ENCODE measurements at regions not wholly inside any gene's neighbourhood (a gene's known extent, or its start where the extent isn't known, plus 50 kb on each side); places are given as distances from the start of the nearest gene placed in this dataset.

- H3K79me2 ChIP-seq (ENCODE audit: insufficient read depth, low read length) = no peaks in the 10 kb centered on the region
- H3K27ac ChIP-seq (ENCODE audit: extremely low read length, insufficient read depth, low read length) = no peak overlapping the region
- intact Hi-C loops (cut with micrococcal nuclease; ENCODE audit: unreplicated experiment) = no loop called here
- H4K20me1 ChIP-seq (ENCODE audit: insufficient read depth, low read length) = no peaks in the 10 kb centered on the region
- peaks cover 47% of the 10 kb centered on the region for H3K9me3 ChIP-seq (ENCODE audit: low read length)
- no peak overlapping the region for H3K4me2 ChIP-seq (ENCODE audit: low read depth, low read length)
- no CpG with 5 or more reads among the region's 3 CpGs for WGBS (ENCODE audit: low lambda C conversion rate)
- H3K36me3 ChIP-seq (replicated peaks in 1 of 2; ENCODE audit: control insufficient read depth in 1 of 2, insufficient read depth in 2 of 2, low read length in 2 of 2) = no peaks in the 10 kb centered on the region
- TF ChIP-seq RFX5 (IDR thresholded peaks at IDR 0.05; ENCODE audit: low read depth, low read length) = no peak
- no TSS peak for BruUV-seq (replicated peaks)
- CTCF ChIA-PET (ENCODE audit: low intra/inter-chr PET ratio, low total read pairs) = no interaction called here
- POLR2A ChIA-PET = no interaction called here
- H3K27me3 ChIP-seq (ENCODE audit: control insufficient read depth in 1 of 2, insufficient read depth in 2 of 2, low read length in 2 of 2) = no peaks in the 10 kb centered on the region
- H2AFZ ChIP-seq (ENCODE audit: low read length) = no peak overlapping the region
- no peak for ATAC-seq
- DNase-seq (ENCODE audit: low spot score) = no peak
- H3K4me3 ChIP-seq (replicated peaks in 1 of 3; ENCODE audit: insufficient read depth in 1 of 3, low read depth in 2 of 3, low read length in 3 of 3) = no peak overlapping the region
- no peak overlapping the region for H3K9ac ChIP-seq (ENCODE audit: insufficient read depth, low read depth, low read length)
- H3K4me1 ChIP-seq (ENCODE audit: insufficient read depth, low read length) = no peaks in the 10 kb centered on the region
- no peak for FAIRE-seq
- in situ Hi-C loops (cut with HindIII; ENCODE audit: extremely low pct_ligation_motif_present, low pct_unique_long_range_greater_than_20kb) = no loop called here
These were observed 424.1 kb downstream of the PRR32 start for GRCh38 chrX:127243654-127244053.

GRCh38 chrX:127259742-127260141 lies 440.2 kb downstream of the PRR32 start:
- WGBS (ENCODE audit: low lambda C conversion rate) = 30% methylated on average over 2 of the region's 3 CpGs
- H3K79me2 ChIP-seq (ENCODE audit: insufficient read depth, low read length) = no peaks in the 10 kb centered on the region
- no peak overlapping the region for H3K9ac ChIP-seq (ENCODE audit: insufficient read depth, low read depth, low read length)
- no peak overlapping the region for H2AFZ ChIP-seq (ENCODE audit: low read length)
- CTCF ChIA-PET (ENCODE audit: low intra/inter-chr PET ratio, low total read pairs) = no interaction called here
- intact Hi-C loops (cut with micrococcal nuclease; ENCODE audit: unreplicated experiment) = no loop called here
- H3K4me1 ChIP-seq (ENCODE audit: insufficient read depth, low read length) = no peaks in the 10 kb centered on the region
- no peaks in the 10 kb centered on the region for H4K20me1 ChIP-seq (ENCODE audit: insufficient read depth, low read length)
- ATAC-seq = no peak
- POLR2A ChIA-PET = no interaction called here
- H3K36me3 ChIP-seq (replicated peaks in 1 of 2; ENCODE audit: control insufficient read depth in 1 of 2, insufficient read depth in 2 of 2, low read length in 2 of 2) = no peaks in the 10 kb centered on the region
- in situ Hi-C loops (cut with HindIII; ENCODE audit: extremely low pct_ligation_motif_present, low pct_unique_long_range_greater_than_20kb) = no loop called here
- H3K4me2 ChIP-seq (ENCODE audit: low read depth, low read length) = no peak overlapping the region
- H3K9me3 ChIP-seq (ENCODE audit: low read length) = peaks cover 16% of the 10 kb centered on the region
- DNase-seq (ENCODE audit: low spot score) = no peak
- H3K27me3 ChIP-seq (ENCODE audit: control insufficient read depth in 1 of 2, insufficient read depth in 2 of 2, low read length in 2 of 2) = no peaks in the 10 kb centered on the region
- H3K4me3 ChIP-seq (replicated peaks in 1 of 3; ENCODE audit: insufficient read depth in 1 of 3, low read depth in 2 of 3, low read length in 3 of 3) = no peak overlapping the region
- FAIRE-seq = no peak
- no peak overlapping the region for H3K27ac ChIP-seq (ENCODE audit: extremely low read length, insufficient read depth, low read length)
- no TSS peak for BruUV-seq (replicated peaks)
- no peak for TF ChIP-seq ZNF225 (CRISPR knock-in tag; IDR thresholded peaks at IDR 0.05)
- no peak for TF ChIP-seq GATAD2A (CRISPR knock-in tag; IDR thresholded peaks at IDR 0.05)
- TF ChIP-seq HNRNPK (IDR thresholded peaks at IDR 0.05; ENCODE audit: low read depth, low read length, poor library complexity, severe bottlenecking) = no peak
- TF ChIP-seq, protein P1, sequence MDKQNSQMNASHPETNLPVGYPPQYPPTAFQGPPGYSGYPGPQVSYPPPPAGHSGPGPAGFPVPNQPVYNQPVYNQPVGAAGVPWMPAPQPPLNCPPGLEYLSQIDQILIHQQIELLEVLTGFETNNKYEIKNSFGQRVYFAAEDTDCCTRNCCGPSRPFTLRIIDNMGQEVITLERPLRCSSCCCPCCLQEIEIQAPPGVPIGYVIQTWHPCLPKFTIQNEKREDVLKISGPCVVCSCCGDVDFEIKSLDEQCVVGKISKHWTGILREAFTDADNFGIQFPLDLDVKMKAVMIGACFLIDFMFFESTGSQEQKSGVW (CRISPR knock-in tag; IDR thresholded peaks at IDR 0.05; ENCODE audit: borderline replicate concordance) = no peak
- no peak for TF ChIP-seq GTF2F1 (IDR thresholded peaks at IDR 0.05; ENCODE audit: low read length)
- TF ChIP-seq HINFP (CRISPR knock-in tag; IDR thresholded peaks at IDR 0.05; ENCODE audit: low read depth) = no peak
- no peak for TF ChIP-seq SIX4 (CRISPR knock-in tag; IDR thresholded peaks at IDR 0.05)
- no peak for TF ChIP-seq IRF2 (CRISPR knock-in tag; IDR thresholded peaks at IDR 0.05)
- TF ChIP-seq ZNF468 (CRISPR knock-in tag; IDR thresholded peaks at IDR 0.05) = no peak
- TF ChIP-seq, protein P2, sequence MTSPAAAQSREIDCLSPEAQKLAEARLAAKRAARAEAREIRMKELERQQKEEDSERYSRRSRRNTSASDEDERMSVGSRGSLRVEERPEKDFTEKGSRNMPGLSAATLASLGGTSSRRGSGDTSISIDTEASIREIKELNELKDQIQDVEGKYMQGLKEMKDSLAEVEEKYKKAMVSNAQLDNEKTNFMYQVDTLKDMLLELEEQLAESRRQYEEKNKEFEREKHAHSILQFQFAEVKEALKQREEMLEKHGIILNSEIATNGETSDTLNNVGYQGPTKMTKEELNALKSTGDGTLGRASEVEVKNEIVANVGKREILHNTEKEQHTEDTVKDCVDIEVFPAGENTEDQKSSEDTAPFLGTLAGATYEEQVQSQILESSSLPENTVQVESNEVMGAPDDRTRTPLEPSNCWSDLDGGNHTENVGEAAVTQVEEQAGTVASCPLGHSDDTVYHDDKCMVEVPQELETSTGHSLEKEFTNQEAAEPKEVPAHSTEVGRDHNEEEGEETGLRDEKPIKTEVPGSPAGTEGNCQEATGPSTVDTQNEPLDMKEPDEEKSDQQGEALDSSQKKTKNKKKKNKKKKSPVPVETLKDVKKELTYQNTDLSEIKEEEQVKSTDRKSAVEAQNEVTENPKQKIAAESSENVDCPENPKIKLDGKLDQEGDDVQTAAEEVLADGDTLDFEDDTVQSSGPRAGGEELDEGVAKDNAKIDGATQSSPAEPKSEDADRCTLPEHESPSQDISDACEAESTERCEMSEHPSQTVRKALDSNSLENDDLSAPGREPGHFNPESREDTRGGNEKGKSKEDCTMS (CRISPR knock-in tag; conservative IDR thresholded peaks at IDR 0.05) = no peak
- TF ChIP-seq, protein P3, sequence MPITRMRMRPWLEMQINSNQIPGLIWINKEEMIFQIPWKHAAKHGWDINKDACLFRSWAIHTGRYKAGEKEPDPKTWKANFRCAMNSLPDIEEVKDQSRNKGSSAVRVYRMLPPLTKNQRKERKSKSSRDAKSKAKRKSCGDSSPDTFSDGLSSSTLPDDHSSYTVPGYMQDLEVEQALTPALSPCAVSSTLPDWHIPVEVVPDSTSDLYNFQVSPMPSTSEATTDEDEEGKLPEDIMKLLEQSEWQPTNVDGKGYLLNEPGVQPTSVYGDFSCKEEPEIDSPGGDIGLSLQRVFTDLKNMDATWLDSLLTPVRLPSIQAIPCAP (CRISPR knock-in tag; IDR thresholded peaks at IDR 0.05; ENCODE audit: low read depth) = no peak
- no peak for TF ChIP-seq ZNF12 (CRISPR knock-in tag; IDR thresholded peaks at IDR 0.05)

Data from HepG2 (cell line).